ENCODE measurements at regions not wholly inside any gene's neighbourhood (a gene's known extent, or its start where the extent isn't known, plus 50 kb on each side); places are given as distances from the start of the nearest gene placed in this dataset.

GRCh38 chr4:149928507-149928906, 112.9 kb upstream of the IQCM start:
- no peak for DNase-seq (ENCODE audit: low spot score)

GRCh38 chr4:149931431-149931830, 115.8 kb upstream of the IQCM start:
- no peak for DNase-seq (ENCODE audit: low spot score)

GRCh38 chr4:149932188-149932587, 116.5 kb upstream of the IQCM start:
- no peak for DNase-seq (ENCODE audit: low spot score)

GRCh38 chr4:149933120-149933519, 117.5 kb upstream of the IQCM start:
- no peak for DNase-seq (ENCODE audit: low spot score)

GRCh38 chr4:149933883-149934282, 118.2 kb upstream of the IQCM start:
- no peak for DNase-seq (ENCODE audit: low spot score)

- DNase-seq (ENCODE audit: low spot score): no peak
Measured at GRCh38 chr4:149949381-149949780, 128.9 kb upstream of the DCLK2 start.

- no peak for DNase-seq (ENCODE audit: low spot score)
Measured at GRCh38 chr4:149951152-149951900, 126.9 kb upstream of the DCLK2 start.

GRCh38 chr4:149952101-149952500, 126.1 kb upstream of the DCLK2 start:
- no peak for DNase-seq (ENCODE audit: low spot score)

- no peak for DNase-seq (ENCODE audit: low spot score)
Measured at GRCh38 chr4:149952716-149953115, 125.5 kb upstream of the DCLK2 start.

GRCh38 chr4:149955780-149956390, 122.4 kb upstream of the DCLK2 start:
- no peak for DNase-seq (ENCODE audit: low spot score)

GRCh38 chr4:149956678-149957077, 121.6 kb upstream of the DCLK2 start:
- no peak for DNase-seq (ENCODE audit: low spot score)

- DNase-seq (ENCODE audit: low spot score): no peak
Measured at GRCh38 chr4:149961876-149962597, 116.2 kb upstream of the DCLK2 start.

- no peak for DNase-seq (ENCODE audit: low spot score)
Measured at GRCh38 chr4:149964001-149964796, 114.0 kb upstream of the DCLK2 start.

- no peak for DNase-seq (ENCODE audit: low spot score)
Measured at GRCh38 chr4:149965206-149965605, 113.0 kb upstream of the DCLK2 start.

- DNase-seq (ENCODE audit: low spot score): no peak
Measured at GRCh38 chr4:149972407-149972806, 105.8 kb upstream of the DCLK2 start.

GRCh38 chr4:149973181-149973580, 105.1 kb upstream of the DCLK2 start:
- no peak for DNase-seq (ENCODE audit: low spot score)

GRCh38 chr4:149975172-149975571, 103.1 kb upstream of the DCLK2 start:
- no peak for DNase-seq (ENCODE audit: low spot score)

- no peak for DNase-seq (ENCODE audit: low spot score)
Measured at GRCh38 chr4:149980121-149980682, 98.0 kb upstream of the DCLK2 start.

- DNase-seq (ENCODE audit: low spot score): peak; percentile 77
Measured at GRCh38 chr4:149980941-149981340, 97.3 kb upstream of the DCLK2 start.

GRCh38 chr4:149983401-149983800, 94.8 kb upstream of the DCLK2 start:
- DNase-seq (ENCODE audit: low spot score): no peak

- DNase-seq (ENCODE audit: low spot score): no peak
Measured at GRCh38 chr4:149983931-149984330, 94.3 kb upstream of the DCLK2 start.

- DNase-seq (ENCODE audit: low spot score): no peak
Measured at GRCh38 chr4:149985981-149986380, 92.3 kb upstream of the DCLK2 start.

All from NAMALWA (cell line).